ENCODE measurements at regions not wholly inside any gene's neighbourhood (a gene's known extent, or its start where the extent isn't known, plus 50 kb on each side); places are given as distances from the start of the nearest gene placed in this dataset.

DNA sequence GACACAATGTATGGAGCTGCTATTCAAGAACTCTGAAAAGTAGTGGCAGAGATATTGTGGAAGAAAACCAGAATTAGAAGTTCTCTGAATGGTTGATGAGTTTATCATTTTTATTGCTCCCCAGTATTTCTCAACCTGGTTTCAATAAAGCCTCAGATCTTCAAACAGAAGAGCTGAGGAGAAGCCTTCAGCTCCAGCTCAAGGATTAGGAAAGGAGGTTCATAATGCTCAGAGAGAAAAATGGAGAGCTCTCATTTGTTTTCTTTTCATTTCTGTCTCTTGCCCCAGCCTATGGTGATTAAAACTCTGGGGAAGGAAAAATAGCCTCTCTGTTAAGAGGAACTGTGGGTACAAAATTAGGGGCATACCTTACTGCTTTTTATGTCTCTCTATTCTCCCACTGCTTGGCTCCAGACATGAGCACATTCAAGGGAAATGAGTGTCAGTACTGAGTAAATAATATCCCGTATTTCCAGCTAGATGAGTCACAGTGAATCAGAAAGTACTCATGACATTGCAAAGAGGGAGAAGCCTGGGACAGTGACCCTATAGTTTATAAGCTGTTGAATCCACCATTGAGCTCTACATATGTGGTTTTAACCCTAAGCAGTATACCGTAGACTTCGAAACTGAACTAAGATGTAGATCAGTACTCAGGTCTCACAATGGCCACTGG is 138.1 kb downstream of the EMB start:
- Histone ChIP-seq H3K4me3 (ENCODE audit: low read depth, low read length, poor library complexity, severe bottlenecking) (no peak overlapping the region), H3K4me2 (ENCODE audit: low read length) (no peak overlapping the region), H3K9ac (ENCODE audit: low read length) (no peak overlapping the region), H3K79me2 (ENCODE audit: insufficient read depth, low read length) (no peaks in the 10 kb centered on the region), H3K4me1 (ENCODE audit: insufficient read depth, low read length, severe bottlenecking) (peaks cover 26% of the 10 kb centered on the region), H2AFZ (ENCODE audit: low read length) (no peak overlapping the region), H3K36me3 (ENCODE audit: insufficient read depth, low read length) (no peaks in the 10 kb centered on the region), H3K9me3 (ENCODE audit: low read length) (0 out of 2 replicates have a peak, but pooled peaks cover 3% of the 10 kb centered on the region), H3K27ac (ENCODE audit: low read depth, low read length, poor library complexity, severe bottlenecking) (peak overlapping the region; percentile 3), H4K20me1 (ENCODE audit: insufficient read depth, low read length) (no peaks in the 10 kb centered on the region), H3K27me3 (ENCODE audit: insufficient read depth, low read length) (no peaks in the 10 kb centered on the region), H3F3A (ENCODE audit: insufficient read depth, low read length) (no peaks in the 10 kb centered on the region), H3K9me2 (ENCODE audit: low read depth, low read length) (no peaks in the 10 kb centered on the region)
- TF ChIP-seq, protein P1, sequence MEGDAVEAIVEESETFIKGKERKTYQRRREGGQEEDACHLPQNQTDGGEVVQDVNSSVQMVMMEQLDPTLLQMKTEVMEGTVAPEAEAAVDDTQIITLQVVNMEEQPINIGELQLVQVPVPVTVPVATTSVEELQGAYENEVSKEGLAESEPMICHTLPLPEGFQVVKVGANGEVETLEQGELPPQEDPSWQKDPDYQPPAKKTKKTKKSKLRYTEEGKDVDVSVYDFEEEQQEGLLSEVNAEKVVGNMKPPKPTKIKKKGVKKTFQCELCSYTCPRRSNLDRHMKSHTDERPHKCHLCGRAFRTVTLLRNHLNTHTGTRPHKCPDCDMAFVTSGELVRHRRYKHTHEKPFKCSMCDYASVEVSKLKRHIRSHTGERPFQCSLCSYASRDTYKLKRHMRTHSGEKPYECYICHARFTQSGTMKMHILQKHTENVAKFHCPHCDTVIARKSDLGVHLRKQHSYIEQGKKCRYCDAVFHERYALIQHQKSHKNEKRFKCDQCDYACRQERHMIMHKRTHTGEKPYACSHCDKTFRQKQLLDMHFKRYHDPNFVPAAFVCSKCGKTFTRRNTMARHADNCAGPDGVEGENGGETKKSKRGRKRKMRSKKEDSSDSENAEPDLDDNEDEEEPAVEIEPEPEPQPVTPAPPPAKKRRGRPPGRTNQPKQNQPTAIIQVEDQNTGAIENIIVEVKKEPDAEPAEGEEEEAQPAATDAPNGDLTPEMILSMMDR (IDR thresholded peaks at IDR 0.05; ENCODE audit: low read length), result no peak
- no peak for TF ChIP-seq EZH2 (IDR thresholded peaks at IDR 0.05; ENCODE audit: borderline replicate concordance, low read length)

DNA sequence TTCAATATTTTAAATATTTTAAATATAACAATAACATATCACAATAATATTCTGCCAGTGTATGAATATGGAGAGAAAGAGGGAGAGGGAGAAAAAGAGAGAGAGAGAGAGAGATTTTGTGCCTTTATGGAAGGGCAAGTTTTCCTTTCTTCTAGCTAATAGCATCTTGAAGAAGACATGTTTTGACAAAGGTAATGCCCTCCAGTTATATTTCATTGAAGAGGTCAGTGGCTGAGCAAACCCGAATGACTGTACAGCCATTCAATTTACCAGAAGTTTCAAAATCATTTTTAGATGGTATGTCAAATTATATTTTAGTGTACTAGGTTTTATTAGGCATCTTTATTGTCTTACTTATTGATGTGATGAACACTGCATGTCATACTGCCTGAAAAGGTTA is 139.3 kb downstream of the EMB start:
- H3K4me3 ChIP-seq (ENCODE audit: low read depth, low read length, poor library complexity, severe bottlenecking), result no peak overlapping the region
- no peaks in the 10 kb centered on the region for H3K36me3 ChIP-seq (ENCODE audit: insufficient read depth, low read length)
- no peaks in the 10 kb centered on the region for H3K79me2 ChIP-seq (ENCODE audit: insufficient read depth, low read length)
- TF ChIP-seq, protein P1 (IDR thresholded peaks at IDR 0.05; ENCODE audit: low read length), result no peak
- TF ChIP-seq EZH2 (IDR thresholded peaks at IDR 0.05; ENCODE audit: borderline replicate concordance, low read length), result no peak
- H3F3A ChIP-seq (ENCODE audit: insufficient read depth, low read length), result no peaks in the 10 kb centered on the region
- no peaks in the 10 kb centered on the region for H3K27me3 ChIP-seq (ENCODE audit: insufficient read depth, low read length)
- H3K4me2 ChIP-seq (ENCODE audit: low read length), result no peak overlapping the region
- no peak overlapping the region for H3K9ac ChIP-seq (ENCODE audit: low read length)
- peaks cover 24% of the 10 kb centered on the region for H3K4me1 ChIP-seq (ENCODE audit: insufficient read depth, low read length, severe bottlenecking)
- H2AFZ ChIP-seq (ENCODE audit: low read length), result no peak overlapping the region
- no peaks in the 10 kb centered on the region for H4K20me1 ChIP-seq (ENCODE audit: insufficient read depth, low read length)
- no peak overlapping the region for H3K27ac ChIP-seq (ENCODE audit: low read depth, low read length, poor library complexity, severe bottlenecking)
- H3K9me2 ChIP-seq (ENCODE audit: low read depth, low read length), result no peaks in the 10 kb centered on the region
- H3K9me3 ChIP-seq (ENCODE audit: low read length), result 0 out of 2 replicates have a peak, but pooled peaks cover 3% of the 10 kb centered on the region

DNA sequence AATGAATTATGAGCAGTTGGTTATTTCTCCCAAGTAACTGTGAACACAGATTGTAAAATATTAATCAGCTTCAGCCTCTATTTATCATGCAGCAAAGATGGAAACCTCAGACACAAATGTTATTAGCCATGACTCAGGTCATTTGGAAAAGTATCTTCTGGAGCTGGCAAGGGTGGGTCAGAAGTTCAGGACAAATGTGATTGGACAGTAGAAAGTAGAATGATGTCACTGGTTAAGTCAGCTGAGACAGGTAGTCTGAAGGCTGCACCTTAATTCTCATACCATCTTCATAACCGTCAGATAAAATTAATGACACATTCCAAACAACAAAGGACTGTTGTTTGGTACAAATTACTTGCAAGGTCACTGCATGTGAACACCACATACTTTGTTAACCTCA is 140.2 kb downstream of the EMB start:
- Histone ChIP-seq H3K9ac (ENCODE audit: low read length) (no peak overlapping the region), H2AFZ (ENCODE audit: low read length) (no peak overlapping the region), H3K36me3 (ENCODE audit: insufficient read depth, low read length) (no peaks in the 10 kb centered on the region), H4K20me1 (ENCODE audit: insufficient read depth, low read length) (no peaks in the 10 kb centered on the region), H3K27me3 (ENCODE audit: insufficient read depth, low read length) (no peaks in the 10 kb centered on the region), H3K9me2 (ENCODE audit: low read depth, low read length) (no peaks in the 10 kb centered on the region), H3K4me3 (ENCODE audit: low read depth, low read length, poor library complexity, severe bottlenecking) (no peak overlapping the region), H3K27ac (ENCODE audit: low read depth, low read length, poor library complexity, severe bottlenecking) (no peak overlapping the region), H3K4me1 (ENCODE audit: insufficient read depth, low read length, severe bottlenecking) (peaks cover 16% of the 10 kb centered on the region), H3K4me2 (ENCODE audit: low read length) (no peak overlapping the region), H3K79me2 (ENCODE audit: insufficient read depth, low read length) (no peaks in the 10 kb centered on the region), H3K9me3 (ENCODE audit: low read length) (0 out of 2 replicates have a peak, but pooled peaks cover 3% of the 10 kb centered on the region), H3F3A (ENCODE audit: insufficient read depth, low read length) (no peaks in the 10 kb centered on the region)
- no peak for TF ChIP-seq EZH2 (IDR thresholded peaks at IDR 0.05; ENCODE audit: borderline replicate concordance, low read length)
- TF ChIP-seq, protein P1 (IDR thresholded peaks at IDR 0.05; ENCODE audit: low read length), result no peak

Data from OCI-LY1 (cell line).